Choroid plexus epithelial cell (primary cell): ENCODE measurements at regions not wholly inside any gene's neighbourhood (a gene's known extent, or its start where the extent isn't known, plus 50 kb on each side); places are given as distances from the start of the nearest gene placed in this dataset.
A peak's percentile ranks its signal among the peaks of the same experiment; 100 is the strongest.

ENCODE experiments used
- DNase-seq: peaks from one replicate; pipeline ENCODE4 v3.0.0-alpha.2; 2010; ENCODE audit warnings: low read depth
- H3K4me3 ChIP-seq: 2 replicates; pipeline ENCODE4 v1.5.1; 2011; ENCODE audit warnings: low read depth, mild to moderate bottlenecking, control low read depth, low read length, moderate library complexity
- CTCF ChIP-seq: conservative IDR thresholded peaks from 2 replicates; pipeline ENCODE4 v1.5.1; 2011; ENCODE audit warnings: low read depth, mild to moderate bottlenecking, control low read depth, inconsistent platforms, low read length, moderate library complexity

GRCh38 chr10:60728056-60728455 lies 50.2 kb upstream of the CDK1 start:
- TF ChIP-seq CTCF: no peak
- no peak for DNase-seq
- H3K4me3 ChIP-seq: no peak overlapping the region

GRCh38 chr10:60726257-60726656 lies 52.0 kb upstream of the CDK1 start:
- no peak for TF ChIP-seq CTCF
- DNase-seq: no peak
- H3K4me3 ChIP-seq: no peak overlapping the region

- TF ChIP-seq CTCF: no peak
Observed at GRCh38 chr10:60722623-60723022, 55.7 kb upstream of the CDK1 start.

GRCh38 chr10:60719721-60720120 lies 58.6 kb upstream of the CDK1 start:
- H3K4me3 ChIP-seq: no peak overlapping the region
- DNase-seq: no peak
- TF ChIP-seq CTCF: no peak

More at GRCh38 chr10:60722623-60723022, 55.7 kb upstream of the CDK1 start:
- H3K4me3 ChIP-seq: no peak overlapping the region
- DNase-seq: no peak

GRCh38 chr10:60718886-60719285 lies 59.4 kb upstream of the CDK1 start:
- H3K4me3 ChIP-seq: no peak overlapping the region
- TF ChIP-seq CTCF: no peak
- DNase-seq: peak; percentile 67

GRCh38 chr10:60717852-60718251 lies 60.4 kb upstream of the CDK1 start:
- DNase-seq: no peak
- no peak overlapping the region for H3K4me3 ChIP-seq
- TF ChIP-seq CTCF: no peak

- no peak overlapping the region for H3K4me3 ChIP-seq
- no peak for TF ChIP-seq CTCF
- peak; percentile 70 for DNase-seq
Observed at GRCh38 chr10:60714233-60714632, 64.0 kb upstream of the CDK1 start.
